Ishikawa (cell line): ENCODE measurements at regions not wholly inside any gene's neighbourhood (a gene's known extent, or its start where the extent isn't known, plus 50 kb on each side); places are given as distances from the start of the nearest gene placed in this dataset.

Source experiments
- EGR1 ChIP-seq: IDR thresholded peaks from 2 replicates; pipeline ENCODE4 v1.6.1; 2012
- EP300 ChIP-seq: IDR thresholded peaks from 2 replicates; pipeline ENCODE4 v1.6.1; 2012; ENCODE audit warnings: borderline replicate concordance
- FOXM1 ChIP-seq: IDR thresholded peaks from 2 replicates; pipeline ENCODE4 v1.6.1; 2012; ENCODE audit warnings: low read depth, borderline replicate concordance
- MAX ChIP-seq: IDR thresholded peaks from 2 replicates; pipeline ENCODE4 v1.6.1; 2012
- NFIC ChIP-seq: IDR thresholded peaks from 2 replicates; pipeline ENCODE4 v1.6.1; 2012
- RAD21 ChIP-seq: IDR thresholded peaks from 2 replicates; pipeline ENCODE4 v1.6.1; 2012; ENCODE audit warnings: low read depth
- REST ChIP-seq: IDR thresholded peaks from 2 replicates; pipeline ENCODE4 v1.6.1; 2012; ENCODE audit warnings: low read depth, mild to moderate bottlenecking
- TAF1 ChIP-seq: IDR thresholded peaks from 2 replicates; pipeline ENCODE4 v1.6.1; 2012; ENCODE audit warnings: low read depth, mild to moderate bottlenecking
- TEAD4 ChIP-seq: IDR thresholded peaks from 2 replicates; pipeline ENCODE4 v1.6.1; 2012

GRCh38 chr14:58721723-58722122 is 84.0 kb downstream of the DACT1 start:
- no peak for TF ChIP-seq EGR1
- no peak for TF ChIP-seq TEAD4
- TF ChIP-seq REST = no peak
- TF ChIP-seq TAF1 = no peak
- TF ChIP-seq RAD21 = no peak
- no peak for TF ChIP-seq NFIC
- TF ChIP-seq EP300 = no peak
- no peak for TF ChIP-seq MAX
- no peak for TF ChIP-seq FOXM1
